ENCODE measurements at regions not wholly inside any gene's neighbourhood (a gene's known extent, or its start where the extent isn't known, plus 50 kb on each side); places are given as distances from the start of the nearest gene placed in this dataset.

- FAIRE-seq (no peak), DNase-seq (ENCODE audit: low read depth, low spot score) (peak; percentile 86)
- ChIA-PET POLR2A (no interaction called here), CTCF (interaction anchor here (0.7 to 2.0 kb wide), 17 partner anchors 9 to 1034 kb away, joined by 3 to 7 read pairs (median 4); no protein-coding TSS in a partner anchor)
- Histone ChIP-seq H3K36me3 (ENCODE audit: control insufficient read depth in 2 of 2, extremely low read depth in 1 of 2, insufficient read depth in 2 of 2, low read length in 2 of 2) (no peaks in the 10 kb centered on the region), H3K27ac (ENCODE audit: insufficient read depth, low read depth, low read length) (peak overlapping the region; percentile 8), H3K4me1 (ENCODE audit: control insufficient read depth, extremely low read depth, insufficient read depth, low read length) (peaks cover 24% of the 10 kb centered on the region), H3K4me3 (replicated peaks in 1 of 3; ENCODE audit: insufficient read depth in 1 of 3, low read depth in 1 of 3, low read length in 3 of 3) (no peak overlapping the region), H3K9ac (replicated peaks; ENCODE audit: extremely low read depth, insufficient read depth, low read length) (no peak overlapping the region), H3K79me2 (ENCODE audit: control insufficient read depth, insufficient read depth, low read length) (no peaks in the 10 kb centered on the region), H3K4me2 (ENCODE audit: insufficient read depth, low read length) (peak overlapping the region; percentile 62), H3K9me3 (replicated peaks; ENCODE audit: control insufficient read depth, insufficient read depth, low read length) (no peaks in the 10 kb centered on the region), H2AFZ (ENCODE audit: low read depth, low read length) (no peak overlapping the region), H3K9me1 (replicated peaks; ENCODE audit: control insufficient read depth, extremely low read depth, insufficient read depth, low read length) (no peaks in the 10 kb centered on the region), H3K27me3 (ENCODE audit: control insufficient read depth in 2 of 2, insufficient read depth in 2 of 2, low read length in 2 of 2) (no peaks in the 10 kb centered on the region), H4K20me1 (replicated peaks; ENCODE audit: control insufficient read depth, extremely low read depth, insufficient read depth, low read length) (no peaks in the 10 kb centered on the region)
- BruUV-seq (replicated peaks): no TSS peak
- intact Hi-C loops (cut with micrococcal nuclease): loop anchor here (1.0 to 10.0 kb wide), 6 partner anchors 74 to 470 kb away; no protein-coding TSS in a partner anchor
- TF ChIP-seq EZH2 (IDR thresholded peaks at IDR 0.05; ENCODE audit: borderline replicate concordance, low read depth, low read length, severe bottlenecking) (no peak), GATA2 (IDR thresholded peaks at IDR 0.05; ENCODE audit: insufficient read depth, insufficient read length, low read depth, low read length) (no peak), FOS (IDR thresholded peaks at IDR 0.05; ENCODE audit: borderline replicate concordance, insufficient read depth, low read length) (no peak), POLR2A (IDR thresholded peaks at IDR 0.05; ENCODE audit: low read depth, low read length) (no peak), JUN (IDR thresholded peaks at IDR 0.05; ENCODE audit: borderline replicate concordance, insufficient read depth, insufficient read length, low read depth) (no peak)
- dilution Hi-C loops (cut with MboI; ENCODE audit: extremely low pct_ligation_motif_present, low sequenced_read_pairs): no loop called here
These were observed 451.1 kb upstream of the KCNMB2 start for GRCh38 chr3:178084938-178085816.

- intact Hi-C loops (cut with micrococcal nuclease): loop anchor here (2.0 to 10.0 kb wide), 3 partner anchors 73 to 471 kb away; no protein-coding TSS in a partner anchor
- FAIRE-seq: no peak
- H2AFZ ChIP-seq (ENCODE audit: low read depth, low read length): no peak overlapping the region
- DNase-seq (ENCODE audit: low read depth, low spot score): no peak
- no peak for TF ChIP-seq CTCF (IDR thresholded peaks at IDR 0.05; ENCODE audit: extremely low read depth in 1 of 2, insufficient read depth in 1 of 2, low read depth in 1 of 2, low read length in 2 of 2)
- TF ChIP-seq MYC (IDR thresholded peaks at IDR 0.05; ENCODE audit: low read depth, low read length): no peak
- TF ChIP-seq POLR2A (IDR thresholded peaks at IDR 0.05; ENCODE audit: low read depth, low read length): no peak
- TF ChIP-seq MAX (IDR thresholded peaks at IDR 0.05; ENCODE audit: insufficient read depth, insufficient read length): no peak
- H3K27ac ChIP-seq (ENCODE audit: insufficient read depth, low read depth, low read length): no peak overlapping the region
- no peak overlapping the region for H3K4me2 ChIP-seq (ENCODE audit: insufficient read depth, low read length)
- H3K9me3 ChIP-seq (replicated peaks; ENCODE audit: control insufficient read depth, insufficient read depth, low read length): no peaks in the 10 kb centered on the region
- H3K79me2 ChIP-seq (ENCODE audit: control insufficient read depth, insufficient read depth, low read length): no peaks in the 10 kb centered on the region
- no TSS peak for BruUV-seq (replicated peaks)
- dilution Hi-C loops (cut with MboI; ENCODE audit: extremely low pct_ligation_motif_present, low sequenced_read_pairs): no loop called here
- no peaks in the 10 kb centered on the region for H3K27me3 ChIP-seq (ENCODE audit: control insufficient read depth in 2 of 2, insufficient read depth in 2 of 2, low read length in 2 of 2)
- H3K4me1 ChIP-seq (ENCODE audit: control insufficient read depth, extremely low read depth, insufficient read depth, low read length): peaks cover 24% of the 10 kb centered on the region
- ChIA-PET POLR2A (no interaction called here), CTCF (interaction anchor here (1.2 to 2.0 kb wide), 5 partner anchors 12 to 740 kb away, joined by 3 to 7 read pairs (median 5); no protein-coding TSS in a partner anchor)
- no peak overlapping the region for H3K4me3 ChIP-seq (replicated peaks in 1 of 3; ENCODE audit: insufficient read depth in 1 of 3, low read depth in 1 of 3, low read length in 3 of 3)
- H3K36me3 ChIP-seq (ENCODE audit: control insufficient read depth in 2 of 2, extremely low read depth in 1 of 2, insufficient read depth in 2 of 2, low read length in 2 of 2): no peaks in the 10 kb centered on the region
- H3K9me1 ChIP-seq (replicated peaks; ENCODE audit: control insufficient read depth, extremely low read depth, insufficient read depth, low read length): no peaks in the 10 kb centered on the region
- no peak overlapping the region for H3K9ac ChIP-seq (replicated peaks; ENCODE audit: extremely low read depth, insufficient read depth, low read length)
- H4K20me1 ChIP-seq (replicated peaks; ENCODE audit: control insufficient read depth, extremely low read depth, insufficient read depth, low read length): no peaks in the 10 kb centered on the region
These were observed 450.5 kb upstream of the KCNMB2 start for GRCh38 chr3:178085817-178086123.
